ENCODE measurements at regions not wholly inside any gene's neighbourhood (a gene's known extent, or its start where the extent isn't known, plus 50 kb on each side); places are given as distances from the start of the nearest gene placed in this dataset.

DNA sequence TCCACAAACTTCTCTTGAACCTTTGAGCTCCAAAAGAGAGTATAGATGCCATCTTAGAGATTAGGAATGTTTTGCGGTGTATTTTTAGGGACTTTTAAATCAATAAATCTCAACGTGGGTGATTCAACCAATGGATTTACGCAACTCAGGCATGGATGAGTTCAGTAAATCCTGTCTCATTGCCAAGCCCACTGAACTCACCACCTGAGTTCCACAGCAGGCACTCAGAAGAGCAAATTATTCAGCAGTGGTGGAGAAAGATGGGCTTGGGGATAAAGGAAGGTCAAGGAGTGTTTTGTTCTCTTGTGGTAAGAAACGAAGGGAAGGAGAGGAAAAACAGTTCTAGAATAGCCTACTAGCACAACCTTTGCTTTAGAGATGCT, 68.7 kb upstream of the HMGA2 start:
- H3K36me3 ChIP-seq (replicated peaks in 1 of 2; ENCODE audit: control insufficient read depth in 1 of 2, insufficient read depth in 2 of 2, low read length in 1 of 2) = no peaks in the 10 kb centered on the region
- peaks cover 8% of the 10 kb centered on the region for H3F3A ChIP-seq (replicated peaks; ENCODE audit: insufficient read depth)
- no peak for DNase-seq
- H3K4me3 ChIP-seq (ENCODE audit: low read depth in 2 of 2, low read length in 1 of 2) = no peak overlapping the region
- H3K27me3 ChIP-seq (ENCODE audit: insufficient read depth) = no peaks in the 10 kb centered on the region
- ChIA-PET CTCF (no interaction called here), POLR2A (no interaction called here)
- H4K20me1 ChIP-seq (ENCODE audit: insufficient read depth) = no peaks in the 10 kb centered on the region
- H3K4me1 ChIP-seq (ENCODE audit: control insufficient read depth in 1 of 2, insufficient read depth in 2 of 2, low read depth in 1 of 2, low read length in 1 of 2) = no peaks in the 10 kb centered on the region
- H3K9me2 ChIP-seq = no peaks in the 10 kb centered on the region
- TF ChIP-seq MXI1 (IDR thresholded peaks at IDR 0.05; ENCODE audit: low read depth, low read length) = no peak
- TF ChIP-seq, protein P1, sequence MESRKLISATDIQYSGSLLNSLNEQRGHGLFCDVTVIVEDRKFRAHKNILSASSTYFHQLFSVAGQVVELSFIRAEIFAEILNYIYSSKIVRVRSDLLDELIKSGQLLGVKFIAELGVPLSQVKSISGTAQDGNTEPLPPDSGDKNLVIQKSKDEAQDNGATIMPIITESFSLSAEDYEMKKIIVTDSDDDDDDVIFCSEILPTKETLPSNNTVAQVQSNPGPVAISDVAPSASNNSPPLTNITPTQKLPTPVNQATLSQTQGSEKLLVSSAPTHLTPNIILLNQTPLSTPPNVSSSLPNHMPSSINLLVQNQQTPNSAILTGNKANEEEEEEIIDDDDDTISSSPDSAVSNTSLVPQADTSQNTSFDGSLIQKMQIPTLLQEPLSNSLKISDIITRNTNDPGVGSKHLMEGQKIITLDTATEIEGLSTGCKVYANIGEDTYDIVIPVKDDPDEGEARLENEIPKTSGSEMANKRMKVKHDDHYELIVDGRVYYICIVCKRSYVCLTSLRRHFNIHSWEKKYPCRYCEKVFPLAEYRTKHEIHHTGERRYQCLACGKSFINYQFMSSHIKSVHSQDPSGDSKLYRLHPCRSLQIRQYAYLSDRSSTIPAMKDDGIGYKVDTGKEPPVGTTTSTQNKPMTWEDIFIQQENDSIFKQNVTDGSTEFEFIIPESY (IDR thresholded peaks at IDR 0.05; ENCODE audit: borderline replicate concordance, low read depth) = no peak
- TF ChIP-seq FOSL2 (IDR thresholded peaks at IDR 0.05; ENCODE audit: borderline replicate concordance, low read depth) = no peak
- TF ChIP-seq RFX5 (IDR thresholded peaks at IDR 0.05; ENCODE audit: low read length) = no peak
- TF ChIP-seq YY1 (IDR thresholded peaks at IDR 0.05; ENCODE audit: low read depth) = no peak
- no peak for TF ChIP-seq NRF1 (IDR thresholded peaks at IDR 0.05; ENCODE audit: low read depth, low read length)
- no peak for TF ChIP-seq POLR2AphosphoS5 (IDR thresholded peaks at IDR 0.05; ENCODE audit: low read depth, low read length)
- TF ChIP-seq, protein P2, sequence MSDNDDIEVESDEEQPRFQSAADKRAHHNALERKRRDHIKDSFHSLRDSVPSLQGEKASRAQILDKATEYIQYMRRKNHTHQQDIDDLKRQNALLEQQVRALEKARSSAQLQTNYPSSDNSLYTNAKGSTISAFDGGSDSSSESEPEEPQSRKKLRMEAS (IDR thresholded peaks at IDR 0.05; ENCODE audit: low read depth) = no peak
- TF ChIP-seq, protein P3, sequence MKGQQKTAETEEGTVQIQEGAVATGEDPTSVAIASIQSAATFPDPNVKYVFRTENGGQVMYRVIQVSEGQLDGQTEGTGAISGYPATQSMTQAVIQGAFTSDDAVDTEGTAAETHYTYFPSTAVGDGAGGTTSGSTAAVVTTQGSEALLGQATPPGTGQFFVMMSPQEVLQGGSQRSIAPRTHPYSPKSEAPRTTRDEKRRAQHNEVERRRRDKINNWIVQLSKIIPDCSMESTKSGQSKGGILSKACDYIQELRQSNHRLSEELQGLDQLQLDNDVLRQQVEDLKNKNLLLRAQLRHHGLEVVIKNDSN (IDR thresholded peaks at IDR 0.05; ENCODE audit: borderline replicate concordance, low read depth) = no peak
- TF ChIP-seq TAF1 (IDR thresholded peaks at IDR 0.05; ENCODE audit: borderline replicate concordance, low read depth, low read length) = no peak
- no peak for TF ChIP-seq EZH2phosphoT487 (IDR thresholded peaks at IDR 0.05; ENCODE audit: borderline replicate concordance, low read depth)
- no peak for TF ChIP-seq SMC3 (IDR thresholded peaks at IDR 0.05; ENCODE audit: low read depth, low read length)
- TF ChIP-seq, protein P4, sequence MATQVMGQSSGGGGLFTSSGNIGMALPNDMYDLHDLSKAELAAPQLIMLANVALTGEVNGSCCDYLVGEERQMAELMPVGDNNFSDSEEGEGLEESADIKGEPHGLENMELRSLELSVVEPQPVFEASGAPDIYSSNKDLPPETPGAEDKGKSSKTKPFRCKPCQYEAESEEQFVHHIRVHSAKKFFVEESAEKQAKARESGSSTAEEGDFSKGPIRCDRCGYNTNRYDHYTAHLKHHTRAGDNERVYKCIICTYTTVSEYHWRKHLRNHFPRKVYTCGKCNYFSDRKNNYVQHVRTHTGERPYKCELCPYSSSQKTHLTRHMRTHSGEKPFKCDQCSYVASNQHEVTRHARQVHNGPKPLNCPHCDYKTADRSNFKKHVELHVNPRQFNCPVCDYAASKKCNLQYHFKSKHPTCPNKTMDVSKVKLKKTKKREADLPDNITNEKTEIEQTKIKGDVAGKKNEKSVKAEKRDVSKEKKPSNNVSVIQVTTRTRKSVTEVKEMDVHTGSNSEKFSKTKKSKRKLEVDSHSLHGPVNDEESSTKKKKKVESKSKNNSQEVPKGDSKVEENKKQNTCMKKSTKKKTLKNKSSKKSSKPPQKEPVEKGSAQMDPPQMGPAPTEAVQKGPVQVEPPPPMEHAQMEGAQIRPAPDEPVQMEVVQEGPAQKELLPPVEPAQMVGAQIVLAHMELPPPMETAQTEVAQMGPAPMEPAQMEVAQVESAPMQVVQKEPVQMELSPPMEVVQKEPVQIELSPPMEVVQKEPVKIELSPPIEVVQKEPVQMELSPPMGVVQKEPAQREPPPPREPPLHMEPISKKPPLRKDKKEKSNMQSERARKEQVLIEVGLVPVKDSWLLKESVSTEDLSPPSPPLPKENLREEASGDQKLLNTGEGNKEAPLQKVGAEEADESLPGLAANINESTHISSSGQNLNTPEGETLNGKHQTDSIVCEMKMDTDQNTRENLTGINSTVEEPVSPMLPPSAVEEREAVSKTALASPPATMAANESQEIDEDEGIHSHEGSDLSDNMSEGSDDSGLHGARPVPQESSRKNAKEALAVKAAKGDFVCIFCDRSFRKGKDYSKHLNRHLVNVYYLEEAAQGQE (IDR thresholded peaks at IDR 0.05; ENCODE audit: low read depth, low read length) = no peak
- TF ChIP-seq, protein P5, sequence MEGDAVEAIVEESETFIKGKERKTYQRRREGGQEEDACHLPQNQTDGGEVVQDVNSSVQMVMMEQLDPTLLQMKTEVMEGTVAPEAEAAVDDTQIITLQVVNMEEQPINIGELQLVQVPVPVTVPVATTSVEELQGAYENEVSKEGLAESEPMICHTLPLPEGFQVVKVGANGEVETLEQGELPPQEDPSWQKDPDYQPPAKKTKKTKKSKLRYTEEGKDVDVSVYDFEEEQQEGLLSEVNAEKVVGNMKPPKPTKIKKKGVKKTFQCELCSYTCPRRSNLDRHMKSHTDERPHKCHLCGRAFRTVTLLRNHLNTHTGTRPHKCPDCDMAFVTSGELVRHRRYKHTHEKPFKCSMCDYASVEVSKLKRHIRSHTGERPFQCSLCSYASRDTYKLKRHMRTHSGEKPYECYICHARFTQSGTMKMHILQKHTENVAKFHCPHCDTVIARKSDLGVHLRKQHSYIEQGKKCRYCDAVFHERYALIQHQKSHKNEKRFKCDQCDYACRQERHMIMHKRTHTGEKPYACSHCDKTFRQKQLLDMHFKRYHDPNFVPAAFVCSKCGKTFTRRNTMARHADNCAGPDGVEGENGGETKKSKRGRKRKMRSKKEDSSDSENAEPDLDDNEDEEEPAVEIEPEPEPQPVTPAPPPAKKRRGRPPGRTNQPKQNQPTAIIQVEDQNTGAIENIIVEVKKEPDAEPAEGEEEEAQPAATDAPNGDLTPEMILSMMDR (IDR thresholded peaks at IDR 0.05) = no peak
- no peak for TF ChIP-seq TEAD4 (IDR thresholded peaks at IDR 0.05; ENCODE audit: borderline replicate concordance, insufficient read depth)
- TF ChIP-seq, protein P6, sequence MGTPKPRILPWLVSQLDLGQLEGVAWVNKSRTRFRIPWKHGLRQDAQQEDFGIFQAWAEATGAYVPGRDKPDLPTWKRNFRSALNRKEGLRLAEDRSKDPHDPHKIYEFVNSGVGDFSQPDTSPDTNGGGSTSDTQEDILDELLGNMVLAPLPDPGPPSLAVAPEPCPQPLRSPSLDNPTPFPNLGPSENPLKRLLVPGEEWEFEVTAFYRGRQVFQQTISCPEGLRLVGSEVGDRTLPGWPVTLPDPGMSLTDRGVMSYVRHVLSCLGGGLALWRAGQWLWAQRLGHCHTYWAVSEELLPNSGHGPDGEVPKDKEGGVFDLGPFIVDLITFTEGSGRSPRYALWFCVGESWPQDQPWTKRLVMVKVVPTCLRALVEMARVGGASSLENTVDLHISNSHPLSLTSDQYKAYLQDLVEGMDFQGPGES (IDR thresholded peaks at IDR 0.05; ENCODE audit: low read depth, low read length) = no peak
- TF ChIP-seq, protein P7, sequence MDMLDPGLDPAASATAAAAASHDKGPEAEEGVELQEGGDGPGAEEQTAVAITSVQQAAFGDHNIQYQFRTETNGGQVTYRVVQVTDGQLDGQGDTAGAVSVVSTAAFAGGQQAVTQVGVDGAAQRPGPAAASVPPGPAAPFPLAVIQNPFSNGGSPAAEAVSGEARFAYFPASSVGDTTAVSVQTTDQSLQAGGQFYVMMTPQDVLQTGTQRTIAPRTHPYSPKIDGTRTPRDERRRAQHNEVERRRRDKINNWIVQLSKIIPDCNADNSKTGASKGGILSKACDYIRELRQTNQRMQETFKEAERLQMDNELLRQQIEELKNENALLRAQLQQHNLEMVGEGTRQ (IDR thresholded peaks at IDR 0.05; ENCODE audit: borderline replicate concordance, low read depth, low read length) = no peak
- no peaks in the 10 kb centered on the region for H3K9me3 ChIP-seq
- WGBS (ENCODE audit: low lambda C conversion rate) = 49% methylated on average over 4 of the region's 4 CpGs
- no peaks in the 10 kb centered on the region for H3K79me2 ChIP-seq (ENCODE audit: insufficient read depth)
- no peak overlapping the region for H2AFZ ChIP-seq (ENCODE audit: low read depth)
- H3K4me2 ChIP-seq = no peak overlapping the region
- H3K27ac ChIP-seq (ENCODE audit: low read depth in 2 of 2, low read length in 1 of 2) = no peak overlapping the region
- H3K9ac ChIP-seq = no peak overlapping the region

Data from SK-N-SH (cell line).